ENCODE measurements at regions not wholly inside any gene's neighbourhood (a gene's known extent, or its start where the extent isn't known, plus 50 kb on each side); places are given as distances from the start of the nearest gene placed in this dataset.

GRCh38 chr6:170483413-170483812 lies 69.7 kb downstream of the PSMB1 start:
- DNase-seq (ENCODE audit: low read depth in 3 of 3), result no peak

- no peak for DNase-seq (ENCODE audit: low read depth in 3 of 3)
Observed at GRCh38 chr6:170480050-170480692, 72.9 kb downstream of the PSMB1 start.

- no peak for DNase-seq (ENCODE audit: low read depth in 3 of 3)
Observed at GRCh38 chr6:170476360-170476759, 76.7 kb downstream of the PSMB1 start.

GRCh38 chr6:170475118-170475517 lies 78.0 kb downstream of the PSMB1 start:
- DNase-seq (ENCODE audit: low read depth in 3 of 3), result no peak

GRCh38 chr6:170473801-170474200 lies 79.3 kb downstream of the PSMB1 start:
- DNase-seq (ENCODE audit: low read depth in 3 of 3), result no peak

GRCh38 chr6:170473301-170473717 lies 79.8 kb downstream of the PSMB1 start:
- no peak for DNase-seq (ENCODE audit: low read depth in 3 of 3)

- no peak for DNase-seq (ENCODE audit: low read depth in 3 of 3)
Observed at GRCh38 chr6:170471491-170471890, 81.6 kb downstream of the PSMB1 start.

GRCh38 chr6:170470734-170471133 lies 82.4 kb downstream of the PSMB1 start:
- DNase-seq (ENCODE audit: low read depth in 3 of 3), result no peak

GRCh38 chr6:170464524-170464979 lies 88.6 kb downstream of the PSMB1 start:
- no peak for DNase-seq (ENCODE audit: low read depth in 3 of 3)

GRCh38 chr6:170464080-170464479 lies 89.0 kb downstream of the PSMB1 start:
- no peak for DNase-seq (ENCODE audit: low read depth in 3 of 3)

GRCh38 chr6:170463101-170463721 lies 89.9 kb downstream of the PSMB1 start:
- DNase-seq (ENCODE audit: low read depth in 3 of 3), result no peak

- DNase-seq (ENCODE audit: low read depth in 3 of 3), result no peak
Observed at GRCh38 chr6:170462366-170463020, 90.6 kb downstream of the PSMB1 start.

GRCh38 chr6:170461556-170462365 lies 91.3 kb downstream of the PSMB1 start:
- no peak for DNase-seq (ENCODE audit: low read depth in 3 of 3)

- no peak for DNase-seq (ENCODE audit: low read depth in 3 of 3)
Observed at GRCh38 chr6:170461111-170461510, 92.0 kb downstream of the PSMB1 start.

- DNase-seq (ENCODE audit: low read depth in 3 of 3), result no peak
Observed at GRCh38 chr6:170460641-170461040, 92.5 kb downstream of the PSMB1 start.

GRCh38 chr6:170459451-170459850 lies 93.7 kb downstream of the PSMB1 start:
- DNase-seq (ENCODE audit: low read depth in 3 of 3), result peak in 2 of 3 donors; percentile 10 to 21

GRCh38 chr6:170456886-170457698 lies 96.0 kb downstream of the PSMB1 start:
- DNase-seq (ENCODE audit: low read depth in 3 of 3), result no peak

Data from stimulated activated CD4-positive, alpha-beta T cell treated with anti-CD3 and anti-CD28 coated beads, TNF-alpha, amount 100 ng/mL, for 48 hours (primary cell).